ENCODE measurements at regions not wholly inside any gene's neighbourhood (a gene's known extent, or its start where the extent isn't known, plus 50 kb on each side); places are given as distances from the start of the nearest gene placed in this dataset.

- no peak for DNase-seq (ENCODE audit: missing footprints)
- intact Hi-C loops (cut with DNase I) = no loop called here
- ATAC-seq = no peak
Measured at GRCh38 chr3:148585671-148586379, 111.9 kb upstream of the AGTR1 start.

GRCh38 chr3:148588291-148588690 is 109.4 kb upstream of the AGTR1 start:
- no peak for ATAC-seq

GRCh38 chr3:148591525-148591924 is 106.2 kb upstream of the AGTR1 start:
- intact Hi-C loops (cut with DNase I) = no loop called here
- ATAC-seq (no peak), DNase-seq (ENCODE audit: missing footprints) (no peak)

More at GRCh38 chr3:148588291-148588690, 109.4 kb upstream of the AGTR1 start:
- no peak for DNase-seq (ENCODE audit: missing footprints)
- intact Hi-C loops (cut with DNase I) = no loop called here

- ATAC-seq (no peak), DNase-seq (ENCODE audit: missing footprints) (no peak)
- intact Hi-C loops (cut with DNase I) = no loop called here
Measured at GRCh38 chr3:148598619-148599018, 99.1 kb upstream of the AGTR1 start.

GRCh38 chr3:148599481-148599880 is 98.2 kb upstream of the AGTR1 start:
- intact Hi-C loops (cut with DNase I) = no loop called here
- ATAC-seq (no peak), DNase-seq (ENCODE audit: missing footprints) (no peak)

- intact Hi-C loops (cut with DNase I) = no loop called here
- DNase-seq (ENCODE audit: missing footprints) (no peak), ATAC-seq (no peak)
Measured at GRCh38 chr3:148600440-148600839, 97.3 kb upstream of the AGTR1 start.

- no peak for ATAC-seq
- DNase-seq (ENCODE audit: missing footprints) = no peak
- intact Hi-C loops (cut with DNase I) = no loop called here
Measured at GRCh38 chr3:148600902-148601765, 96.6 kb upstream of the AGTR1 start.

- intact Hi-C loops (cut with DNase I) = no loop called here
- ATAC-seq (no peak), DNase-seq (ENCODE audit: missing footprints) (no peak)
Measured at GRCh38 chr3:148601766-148602685, 95.7 kb upstream of the AGTR1 start.

GRCh38 chr3:148604270-148605085 is 93.2 kb upstream of the AGTR1 start:
- DNase-seq (ENCODE audit: missing footprints) (no peak), ATAC-seq (peak; percentile 35)
- intact Hi-C loops (cut with DNase I) = loop anchor here (1.0 kb wide), 1 partner anchor 10 kb away; no protein-coding TSS in a partner anchor

GRCh38 chr3:148605521-148605920 is 92.2 kb upstream of the AGTR1 start:
- ATAC-seq (peak; percentile 40), DNase-seq (ENCODE audit: missing footprints) (no peak)
- intact Hi-C loops (cut with DNase I) = loop anchor here (1.0 kb wide), 1 partner anchor 9 kb away; no protein-coding TSS in a partner anchor

GRCh38 chr3:148606979-148607378 is 90.7 kb upstream of the AGTR1 start:
- DNase-seq (ENCODE audit: missing footprints) = no peak
- peak; percentile 87 for ATAC-seq
- intact Hi-C loops (cut with DNase I) = no loop called here

- intact Hi-C loops (cut with DNase I) = no loop called here
- no peak for DNase-seq (ENCODE audit: missing footprints)
- ATAC-seq = no peak
Measured at GRCh38 chr3:148607491-148607890, 90.2 kb upstream of the AGTR1 start.

GRCh38 chr3:148612278-148612677 is 85.4 kb upstream of the AGTR1 start:
- DNase-seq (ENCODE audit: missing footprints) (no peak), ATAC-seq (no peak)
- intact Hi-C loops (cut with DNase I) = no loop called here

GRCh38 chr3:148615382-148615781 is 82.3 kb upstream of the AGTR1 start:
- intact Hi-C loops (cut with DNase I) = no loop called here
- no peak for ATAC-seq
- DNase-seq (ENCODE audit: missing footprints) = no peak

- ATAC-seq (no peak), DNase-seq (ENCODE audit: missing footprints) (no peak)
- intact Hi-C loops (cut with DNase I) = no loop called here
Measured at GRCh38 chr3:148625095-148625736, 72.5 kb upstream of the AGTR1 start.

GRCh38 chr3:148625991-148626390 is 71.7 kb upstream of the AGTR1 start:
- ATAC-seq = no peak
- DNase-seq (ENCODE audit: missing footprints) = no peak
- intact Hi-C loops (cut with DNase I) = no loop called here

- no peak for ATAC-seq
- intact Hi-C loops (cut with DNase I) = no loop called here
- DNase-seq (ENCODE audit: missing footprints) = no peak
Measured at GRCh38 chr3:148629006-148629405, 68.7 kb upstream of the AGTR1 start.
